ENCODE measurements at regions not wholly inside any gene's neighbourhood (a gene's known extent, or its start where the extent isn't known, plus 50 kb on each side); places are given as distances from the start of the nearest gene placed in this dataset.

DNA sequence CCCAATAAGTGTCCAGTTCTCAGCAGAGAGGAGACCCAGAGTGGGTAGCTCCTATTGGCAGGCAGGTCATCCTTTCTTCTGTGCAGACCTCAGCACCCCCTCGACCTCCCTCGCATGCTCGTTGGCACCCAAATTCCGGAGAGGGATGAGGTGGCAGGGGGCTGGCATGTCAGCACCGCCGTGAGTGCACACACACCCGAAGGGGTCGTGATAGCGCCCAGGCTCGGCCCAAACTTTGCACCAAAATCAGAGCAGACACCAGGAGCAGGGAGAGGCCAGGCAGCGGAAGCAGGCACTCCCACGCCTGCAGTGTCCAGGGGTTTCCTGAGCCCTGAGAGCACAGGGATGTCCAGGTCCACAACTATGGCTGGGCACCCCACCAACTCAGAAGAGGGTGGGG is 1503.8 kb upstream of the PCDH20 start:
- ChIA-PET POLR2A (no interaction called here), RAD21 (ENCODE audit: unreplicated experiment) (no interaction called here), SMC1A (ENCODE audit: uncharacterized antibody, unreplicated experiment) (no interaction called here), CTCF (no interaction called here)
- intact Hi-C loops (cut with micrococcal nuclease; ENCODE audit: unreplicated experiment) (no loop called here), in situ Hi-C loops (cut with MboI) (no loop called here)
- WGBS (ENCODE audit: insufficient coverage, insufficient replicate concordance, low lambda C conversion rate, missing lambda C conversion rate): 29% methylated on average over 12 of the region's 12 CpGs
- no peak overlapping the region for H3K9ac ChIP-seq (ENCODE audit: control insufficient read depth, insufficient read depth, low read length)
- no peaks in the 10 kb centered on the region for H3K9me3 ChIP-seq (replicated peaks; ENCODE audit: control insufficient read depth, insufficient read depth, low read length)
- TF ChIP-seq ZNF24 (IDR thresholded peaks at IDR 0.05) (no peak), HDAC2 (IDR thresholded peaks at IDR 0.05) (no peak), CREM (IDR thresholded peaks at IDR 0.05; ENCODE audit: low read depth) (no peak), RBBP5 (conservative IDR thresholded peaks at IDR 0.05) (no peak), LARP7 (IDR thresholded peaks at IDR 0.05) (no peak), HSF1 (IDR thresholded peaks at IDR 0.05; ENCODE audit: low read depth, low read length) (no peak), SRF (IDR thresholded peaks at IDR 0.05; ENCODE audit: low read depth in 2 of 2, low read length in 2 of 2) (no peak), SREBF1 (IDR thresholded peaks at IDR 0.05; ENCODE audit: low read length) (no peak), ATF7 (IDR thresholded peaks at IDR 0.05; ENCODE audit: low read depth) (no peak), CEBPB (IDR thresholded peaks at IDR 0.05; ENCODE audit: borderline replicate concordance in 1 of 2, low read depth in 2 of 2, low read length in 2 of 2) (no peak), YY1 (IDR thresholded peaks at IDR 0.05; ENCODE audit: low read depth, low read length) (no peak), BCLAF1 (IDR thresholded peaks at IDR 0.05) (no peak), CHD4 (IDR thresholded peaks at IDR 0.05) (no peak), CBFB (IDR thresholded peaks at IDR 0.05; ENCODE audit: low read depth) (no peak), TCF12 (IDR thresholded peaks at IDR 0.05; ENCODE audit: low read depth, low read length) (no peak), ZZZ3 (IDR thresholded peaks at IDR 0.05; ENCODE audit: control insufficient read depth, insufficient read length, low read depth) (no peak)
- TF ChIP-seq, protein P1, sequence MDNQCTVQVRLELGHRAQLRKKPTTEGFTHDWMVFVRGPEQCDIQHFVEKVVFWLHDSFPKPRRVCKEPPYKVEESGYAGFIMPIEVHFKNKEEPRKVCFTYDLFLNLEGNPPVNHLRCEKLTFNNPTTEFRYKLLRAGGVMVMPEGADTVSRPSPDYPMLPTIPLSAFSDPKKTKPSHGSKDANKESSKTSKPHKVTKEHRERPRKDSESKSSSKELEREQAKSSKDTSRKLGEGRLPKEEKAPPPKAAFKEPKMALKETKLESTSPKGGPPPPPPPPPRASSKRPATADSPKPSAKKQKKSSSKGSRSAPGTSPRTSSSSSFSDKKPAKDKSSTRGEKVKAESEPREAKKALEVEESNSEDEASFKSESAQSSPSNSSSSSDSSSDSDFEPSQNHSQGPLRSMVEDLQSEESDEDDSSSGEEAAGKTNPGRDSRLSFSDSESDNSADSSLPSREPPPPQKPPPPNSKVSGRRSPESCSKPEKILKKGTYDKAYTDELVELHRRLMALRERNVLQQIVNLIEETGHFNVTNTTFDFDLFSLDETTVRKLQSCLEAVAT (IDR thresholded peaks at IDR 0.05): no peak
- no peak overlapping the region for H3K27ac ChIP-seq (ENCODE audit: control insufficient read depth, insufficient read depth)
- DNase-seq (ENCODE audit: low read depth, low spot score): no peak
- no peaks in the 10 kb centered on the region for H3K36me3 ChIP-seq (ENCODE audit: control insufficient read depth in 2 of 2, insufficient read depth in 2 of 2, low read length in 1 of 2)
- no peak overlapping the region for H3K4me3 ChIP-seq
- no peak for ATAC-seq
- no TSS peak for BruUV-seq (replicated peaks)
- no peaks in the 10 kb centered on the region for H3K4me1 ChIP-seq (ENCODE audit: control insufficient read depth, insufficient read depth, low read length)
- no peaks in the 10 kb centered on the region for H3K79me2 ChIP-seq (ENCODE audit: control insufficient read depth, insufficient read depth, low read length)
- no peak overlapping the region for H3K4me2 ChIP-seq (ENCODE audit: control insufficient read depth, insufficient read depth)
- no peaks in the 10 kb centered on the region for H3K27me3 ChIP-seq (replicated peaks in 1 of 2; ENCODE audit: control insufficient read depth in 2 of 2, insufficient read depth in 2 of 2, low read length in 1 of 2)
- H4K20me1 ChIP-seq (ENCODE audit: control insufficient read depth, insufficient read depth): no peaks in the 10 kb centered on the region
- no peak overlapping the region for H2AFZ ChIP-seq (ENCODE audit: control insufficient read depth, low read depth, low read length)
- FAIRE-seq: no peak
